HG02763 (cell line): ENCODE measurements at regions not wholly inside any gene's neighbourhood (a gene's known extent, or its start where the extent isn't known, plus 50 kb on each side); places are given as distances from the start of the nearest gene placed in this dataset.
"Not testable (repeated sequence)": the region's sequence is repeated elsewhere in the genome, so short reads cannot be mapped to it uniquely, and the experiment has no call there.

ENCODE experiments used
- ATAC-seq: cut with Tn5 transposase; IDR thresholded peaks from one replicate; pipeline ENCODE4 v1.9.1; 2021; ENCODE audit warnings: mild to moderate bottlenecking, moderate library complexity; ENCODE audit not compliant: unreplicated experiment

DNA sequence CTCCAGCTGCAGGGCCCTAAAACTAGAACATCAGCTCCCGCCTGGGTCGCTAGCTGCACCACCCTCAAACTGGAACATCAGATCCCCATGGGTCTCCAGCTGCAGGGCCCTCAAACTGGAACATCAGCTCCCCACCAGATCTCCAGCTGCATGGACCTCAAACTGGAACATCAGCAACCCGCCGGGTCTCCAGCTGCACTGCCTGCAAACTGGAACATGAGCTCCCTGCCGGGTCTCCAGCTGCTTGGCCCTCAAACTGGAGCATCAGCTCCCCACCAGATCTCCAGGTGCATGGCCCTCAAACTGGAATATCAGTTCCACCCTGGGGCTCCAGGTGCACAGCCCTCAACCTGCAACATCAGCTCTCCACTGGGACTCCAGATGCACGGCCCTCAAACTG lies 82.7 kb downstream of the TFRC start:
- not testable (repeated sequence) for ATAC-seq

DNA sequence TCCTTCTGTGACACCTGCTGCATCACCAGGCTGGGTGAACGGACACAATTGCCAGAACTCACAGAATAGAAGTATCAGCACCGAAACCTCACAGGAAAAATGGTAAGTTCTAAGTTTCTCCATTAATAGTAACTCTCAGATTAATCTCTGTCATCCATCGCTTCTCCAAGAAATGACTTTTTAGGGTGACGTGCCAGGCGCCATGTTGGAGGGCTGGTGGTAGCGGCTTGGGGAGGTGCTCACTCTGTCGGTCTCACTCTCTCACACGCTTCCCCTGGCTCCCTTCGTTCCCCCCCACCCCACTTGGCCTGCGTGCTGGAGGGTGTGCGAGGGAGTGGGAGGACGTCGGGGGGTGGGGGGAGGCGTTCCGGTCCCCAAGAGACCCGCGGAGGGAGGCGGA lies 85.6 kb downstream of the TFRC start:
- ATAC-seq: not testable (repeated sequence)

DNA sequence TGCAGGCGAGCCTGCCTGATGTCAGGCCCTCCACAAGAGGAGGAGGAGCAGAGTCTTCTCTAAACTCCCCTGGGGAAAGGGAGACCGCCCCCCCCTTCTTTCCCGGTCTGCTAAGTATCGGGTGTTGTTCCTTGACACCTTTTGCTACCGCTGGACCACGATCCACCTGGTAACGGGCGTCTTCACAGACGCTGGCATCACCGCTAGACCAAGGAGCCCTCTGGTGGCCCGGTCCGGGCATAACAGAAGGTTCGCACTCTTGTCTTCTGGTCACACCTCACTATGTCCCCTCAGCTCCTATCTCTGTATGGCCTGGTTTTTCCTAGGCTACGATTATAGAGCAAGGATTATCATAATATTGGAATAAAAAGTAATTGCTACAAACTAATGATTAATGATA lies 86.0 kb upstream of the TNK2 start:
- not testable (repeated sequence) for ATAC-seq

DNA sequence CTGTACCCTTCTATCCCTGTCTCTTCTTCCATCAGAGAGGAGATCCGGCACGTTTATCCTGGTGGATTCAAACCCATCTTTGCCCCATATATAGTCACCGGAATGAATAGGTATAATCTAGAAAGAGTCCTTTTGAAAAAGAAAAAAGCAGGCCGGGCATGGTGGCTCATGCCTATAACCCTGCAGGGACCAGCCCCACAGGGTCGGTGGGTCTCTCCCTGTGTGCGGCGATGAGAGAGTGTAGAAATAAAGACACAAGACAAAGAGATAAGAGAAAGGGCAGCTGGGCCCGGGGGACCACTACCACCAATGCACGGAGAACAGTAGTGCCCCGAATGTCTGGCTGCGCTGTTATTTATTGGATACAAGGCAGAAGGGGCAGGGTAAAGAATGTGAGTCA lies 85.3 kb upstream of the TNK2 start:
- ATAC-seq: not testable (repeated sequence)

DNA sequence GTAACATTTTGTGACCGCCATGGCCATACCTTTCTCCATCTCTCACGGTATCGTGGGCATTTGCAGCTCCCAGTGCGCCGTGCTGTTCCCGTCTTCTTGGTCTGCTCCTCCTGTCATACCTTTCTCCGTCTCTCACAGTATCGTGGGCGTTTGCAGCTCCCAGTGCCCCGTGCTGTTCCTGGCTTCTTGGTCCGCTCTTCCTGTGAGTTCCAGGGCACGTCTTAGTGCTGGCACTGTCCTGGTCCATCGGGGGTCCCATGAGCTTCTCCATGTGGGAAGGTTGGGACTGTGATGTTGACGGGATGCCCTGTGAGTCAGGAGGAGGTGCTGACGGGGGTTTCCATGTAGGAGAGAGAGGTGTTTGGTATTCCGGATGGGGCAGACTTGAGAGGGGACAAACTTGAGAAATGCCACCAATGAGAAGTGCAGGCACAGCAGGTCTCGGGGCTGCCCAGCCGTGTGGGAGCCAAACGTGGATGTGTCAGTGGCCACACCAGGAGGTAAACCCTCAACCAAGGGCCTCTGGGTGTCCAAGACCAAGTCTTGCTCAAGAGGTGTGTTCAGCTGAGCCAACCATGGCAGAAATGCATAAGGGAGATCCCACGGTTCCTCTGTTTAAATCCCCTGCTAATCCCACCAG lies 84.7 kb upstream of the TNK2 start:
- not testable (repeated sequence) for ATAC-seq

DNA sequence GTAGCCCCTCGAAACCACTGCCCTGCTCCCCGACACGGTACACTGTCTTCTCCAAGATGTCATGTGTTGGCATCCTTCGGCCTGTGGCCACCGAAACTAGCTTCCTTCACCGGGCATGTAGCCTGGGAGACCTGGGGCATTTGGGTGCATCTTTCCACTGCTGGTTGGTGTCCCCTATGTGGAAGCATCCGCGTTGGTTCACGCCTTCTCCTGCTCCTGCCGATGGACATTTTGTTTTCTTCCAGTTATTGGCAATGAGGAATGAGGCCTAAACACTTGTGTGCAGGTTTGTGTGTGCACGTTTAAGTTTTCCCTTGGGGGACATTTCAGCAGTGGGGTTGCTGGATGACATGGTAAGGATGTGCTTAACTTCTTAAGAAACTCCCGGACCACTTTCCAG lies 83.6 kb upstream of the TNK2 start:
- not testable (repeated sequence) for ATAC-seq

DNA sequence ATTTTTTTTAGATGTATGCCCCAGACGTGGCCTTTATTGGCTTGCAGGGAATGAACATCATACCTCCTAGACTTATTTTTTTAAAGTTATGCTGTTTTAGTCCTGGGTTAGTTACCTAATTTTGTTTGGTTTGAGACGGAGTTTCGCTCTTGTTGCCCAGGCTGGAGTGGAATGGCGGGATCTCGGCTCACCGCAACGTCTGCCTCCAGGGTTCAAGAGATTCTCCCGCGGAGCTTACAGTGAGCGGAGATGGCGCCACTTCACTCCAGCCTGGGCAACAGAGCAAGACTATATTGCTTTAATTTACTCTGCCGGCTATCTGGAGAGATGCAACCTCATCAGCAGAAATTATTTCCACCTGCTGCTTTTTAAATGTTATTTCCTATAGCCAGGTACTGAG lies 82.9 kb upstream of the TNK2 start:
- not testable (repeated sequence) for ATAC-seq

DNA sequence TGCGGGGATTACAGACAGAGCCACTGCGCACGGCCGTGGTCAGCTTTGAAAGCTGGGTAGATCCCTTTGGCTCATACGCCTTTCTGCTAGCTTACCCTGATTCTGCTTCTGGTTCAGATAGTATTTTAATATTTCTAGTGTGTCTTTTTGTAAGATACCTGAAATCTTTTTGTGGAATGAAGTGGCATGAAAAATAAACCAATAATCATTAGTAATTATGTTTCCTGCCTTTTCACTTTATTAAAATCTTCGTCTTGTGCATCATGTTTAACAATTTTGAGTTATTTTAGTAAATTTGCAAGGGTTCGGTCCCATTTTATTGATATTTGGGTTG lies 82.5 kb upstream of the TNK2 start:
- not testable (repeated sequence) for ATAC-seq

DNA sequence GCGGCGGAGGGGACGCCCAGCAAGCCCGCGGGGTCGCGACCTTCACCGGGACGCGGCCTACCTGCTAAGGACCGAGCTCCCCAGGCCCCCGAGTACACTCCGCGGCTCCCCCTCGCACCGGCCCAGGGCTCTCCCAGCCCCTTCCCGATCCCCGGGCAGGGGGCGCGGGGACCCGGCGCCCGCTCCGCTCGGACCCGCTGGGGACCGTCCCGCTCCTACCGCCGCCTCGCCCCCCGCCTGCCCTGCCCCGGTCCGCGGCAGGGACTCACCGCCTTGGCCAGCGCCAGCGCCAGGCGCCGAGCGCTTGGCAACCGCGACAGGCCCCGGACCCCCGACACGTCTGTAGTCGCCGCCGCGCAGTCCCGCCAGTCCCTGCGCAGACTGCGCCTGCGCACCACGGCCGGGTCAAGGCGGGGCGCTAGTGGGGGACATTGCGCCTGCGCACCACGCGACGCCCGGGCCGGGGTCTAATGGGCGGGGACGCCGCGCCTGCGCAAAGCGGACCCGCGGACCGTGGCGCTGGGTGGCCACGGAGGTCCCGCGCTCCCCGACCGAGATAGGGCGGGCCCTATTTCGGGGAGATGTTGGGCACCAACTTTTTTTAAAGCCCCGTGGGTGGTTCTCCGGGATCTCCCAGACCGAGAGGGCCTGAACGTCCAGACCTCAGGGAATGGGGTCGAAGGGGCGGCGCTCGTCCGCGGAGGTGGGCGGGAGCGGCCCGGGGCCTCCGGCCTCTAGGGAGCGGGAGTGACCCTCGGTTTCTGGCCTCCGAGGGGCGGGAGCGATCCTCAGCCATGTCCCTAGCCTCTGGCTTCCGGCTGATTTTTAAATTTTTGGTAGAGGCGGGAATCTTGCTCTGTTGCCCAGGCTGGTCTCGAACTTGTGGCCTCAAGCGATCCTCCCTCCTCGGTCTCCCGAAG lies 81.8 kb upstream of the TNK2 start:
- peak; percentile 93 for ATAC-seq

DNA sequence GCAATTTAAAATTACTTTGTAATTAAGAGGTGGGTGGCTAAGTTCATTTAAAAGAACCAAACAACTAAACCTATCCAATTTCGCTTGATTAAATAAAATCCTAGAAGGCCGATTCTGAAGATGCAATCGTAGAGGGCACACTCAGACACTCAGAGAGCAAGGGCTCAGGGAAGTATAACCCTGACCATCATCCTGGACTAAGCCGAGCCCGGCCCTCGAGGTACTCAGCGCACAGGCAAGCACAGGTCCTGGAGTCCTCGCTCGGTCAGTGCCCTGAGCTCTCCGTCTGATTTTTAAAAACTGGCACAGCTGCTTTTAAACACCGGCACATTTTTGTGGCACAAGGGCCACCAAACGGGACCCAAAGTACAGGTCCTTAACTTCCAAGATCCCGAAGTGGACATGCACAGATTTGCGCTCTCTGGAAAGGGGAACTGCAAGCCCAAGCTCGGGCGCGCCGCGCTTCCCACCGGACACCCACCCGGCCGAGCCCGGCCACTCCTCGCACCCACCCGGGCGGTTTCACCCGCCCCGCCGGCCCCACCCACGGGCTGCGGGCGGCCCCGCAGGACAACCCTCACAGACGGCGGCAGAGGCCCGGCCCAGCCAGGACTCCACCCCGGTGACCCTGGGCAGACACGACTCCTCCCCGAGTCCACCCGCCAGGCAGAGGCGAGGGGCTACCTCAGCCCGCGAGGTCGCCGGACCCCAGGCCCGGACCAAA lies 81.0 kb upstream of the TNK2 start:
- ATAC-seq: peak; percentile 36

DNA sequence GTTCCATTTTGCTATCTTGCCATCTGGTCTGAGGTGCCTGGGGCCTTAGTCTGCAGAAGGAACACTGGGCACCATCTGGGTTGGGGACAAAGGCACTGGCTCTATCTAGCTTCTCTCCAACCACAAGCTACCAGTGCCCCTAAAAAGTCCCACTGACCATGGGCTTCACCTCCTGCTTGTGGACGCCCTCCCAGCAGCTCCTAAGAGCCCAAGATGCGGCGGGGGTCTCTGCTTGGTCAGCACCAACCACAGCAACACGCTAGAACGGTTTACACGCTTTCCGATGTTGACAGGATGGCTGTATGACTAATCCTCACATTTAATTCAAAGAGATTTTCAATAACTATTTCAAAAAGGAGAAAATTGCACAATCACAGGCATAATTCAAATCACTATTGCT lies 80.4 kb upstream of the TNK2 start:
- not testable (repeated sequence) for ATAC-seq

DNA sequence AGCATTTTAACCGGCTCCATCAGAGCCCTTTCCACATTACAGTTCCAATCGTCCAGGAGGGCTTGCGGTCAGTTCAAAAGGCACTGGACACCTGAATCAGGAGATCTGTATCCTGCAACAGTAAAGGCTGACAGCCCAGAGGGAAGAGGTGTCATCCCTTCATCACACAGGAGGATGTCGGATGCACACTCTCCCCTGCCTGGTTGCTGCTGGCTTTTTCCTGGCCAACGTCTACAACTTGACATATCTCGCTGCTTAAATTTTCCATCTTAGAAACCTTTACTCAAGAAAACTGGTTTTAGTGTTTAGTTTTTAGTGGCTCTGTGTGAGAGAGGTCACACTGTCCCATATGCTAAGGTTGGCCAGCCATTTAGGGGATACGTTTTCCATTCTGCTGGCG lies 78.7 kb upstream of the TNK2 start:
- not testable (repeated sequence) for ATAC-seq

DNA sequence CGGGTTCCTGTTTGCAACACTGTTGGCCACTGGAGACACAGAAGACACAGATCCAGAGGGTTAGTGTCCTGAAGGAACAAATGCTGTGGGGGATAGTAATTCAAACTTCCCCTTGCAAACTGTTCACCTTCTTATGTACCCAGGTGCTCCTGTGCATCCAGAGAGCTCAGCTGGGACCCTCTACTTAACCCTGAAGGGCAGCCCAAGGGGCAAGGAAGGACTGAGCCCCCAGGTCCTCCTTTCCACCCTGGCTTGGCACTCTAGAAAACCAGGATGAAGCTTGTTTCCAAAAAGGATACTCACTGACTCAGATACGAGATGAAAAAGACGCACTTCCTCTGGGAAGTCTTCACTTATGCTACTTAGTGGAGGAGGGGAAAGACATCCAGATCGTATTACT lies 78.2 kb upstream of the TNK2 start:
- ATAC-seq: not testable (repeated sequence)

DNA sequence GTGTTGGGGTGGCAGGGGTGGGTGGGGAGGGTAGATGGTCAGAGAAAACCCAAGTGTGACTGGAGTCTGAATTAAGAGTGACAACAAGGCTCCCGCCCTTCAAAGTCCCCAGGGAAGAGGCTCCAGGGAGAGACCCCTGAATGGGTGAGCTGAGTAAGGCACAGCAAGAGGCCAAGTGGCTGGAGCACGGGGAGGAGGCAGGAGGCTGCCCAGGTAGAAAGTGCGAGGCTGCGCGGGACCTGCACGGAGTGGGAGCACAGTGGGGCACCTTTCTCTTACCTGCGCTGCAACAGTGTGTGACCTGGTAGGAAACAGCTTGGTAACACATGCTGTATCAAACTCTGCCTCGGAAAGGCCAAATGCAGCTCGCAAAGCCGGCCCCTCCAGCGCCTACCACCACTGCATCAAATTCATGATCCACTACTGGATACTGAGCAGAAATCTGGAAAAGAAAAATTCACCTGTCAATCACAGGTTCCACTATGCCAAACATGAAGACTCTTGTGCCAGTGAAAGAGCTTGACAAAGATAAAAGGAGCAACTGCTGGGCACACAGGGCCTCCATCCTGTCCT lies 77.1 kb upstream of the TNK2 start:
- not testable (repeated sequence) for ATAC-seq

DNA sequence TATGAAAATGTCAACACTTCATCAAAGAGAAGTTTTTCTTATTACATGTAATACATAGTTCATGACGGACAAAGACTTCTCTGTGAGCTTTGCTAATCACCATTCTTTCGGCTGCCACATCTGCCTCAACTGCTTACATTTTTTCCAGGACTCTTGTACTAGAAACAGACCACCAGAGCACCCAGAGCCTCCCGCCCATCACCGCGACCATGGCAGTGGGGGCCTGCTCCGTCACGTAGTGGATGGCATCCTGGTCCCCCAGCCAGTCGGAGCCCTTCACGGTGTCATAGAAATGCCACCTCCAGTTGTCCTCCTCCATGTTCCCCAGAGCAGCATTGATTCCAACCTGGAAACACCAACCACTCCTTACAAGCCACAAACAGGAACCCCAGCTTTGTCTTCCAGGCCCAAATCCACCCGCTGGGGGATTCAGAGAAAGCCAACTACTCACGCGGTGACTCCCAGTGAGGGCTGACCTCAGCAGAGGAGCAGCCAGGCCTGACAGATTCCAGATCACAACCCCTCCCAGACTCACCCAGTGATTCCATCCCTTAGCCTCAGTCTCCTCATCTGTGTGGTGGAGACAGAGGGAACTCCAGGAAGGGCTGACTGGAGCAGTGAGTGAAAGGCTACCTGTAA lies 76.2 kb upstream of the TNK2 start:
- not testable (repeated sequence) for ATAC-seq

DNA sequence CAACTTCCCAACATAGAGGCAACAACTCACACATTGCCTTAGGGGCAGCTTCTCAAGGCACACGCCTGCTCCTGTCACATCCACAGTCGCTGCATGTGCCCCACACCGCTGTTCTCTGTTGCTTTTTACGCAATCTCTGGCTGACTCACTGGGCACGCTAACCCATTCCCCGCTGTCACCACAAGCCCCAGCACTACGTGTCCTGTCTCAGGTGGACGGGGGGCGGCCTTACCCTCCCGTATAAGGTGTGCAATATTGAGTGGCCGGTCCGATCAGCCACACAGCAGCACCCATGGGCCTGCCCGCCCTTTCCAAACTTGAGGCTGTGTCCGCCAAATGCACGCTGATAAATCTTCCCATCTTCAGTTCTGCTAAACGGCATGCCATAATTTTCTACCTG lies 75.5 kb upstream of the TNK2 start:
- ATAC-seq: not testable (repeated sequence)

DNA sequence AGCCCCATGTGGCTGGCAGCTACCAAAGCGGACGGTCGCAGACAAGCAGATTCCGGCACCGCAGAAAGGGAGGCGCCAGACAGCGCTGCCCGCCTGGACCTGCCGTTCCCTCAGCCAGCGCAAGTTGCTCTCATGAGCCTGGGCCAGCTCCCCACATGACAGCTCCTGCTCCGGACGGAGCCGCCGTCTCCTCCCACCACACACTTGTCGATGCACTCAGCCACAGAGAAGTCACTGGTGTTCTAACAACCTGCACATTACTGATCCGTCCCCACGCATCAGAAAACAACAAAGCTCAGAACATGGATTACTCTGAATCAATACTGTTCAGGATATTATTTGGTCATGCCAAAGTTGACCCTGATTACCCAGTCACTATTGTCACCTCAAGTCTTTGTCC lies 74.4 kb upstream of the TNK2 start:
- ATAC-seq: not testable (repeated sequence)

DNA sequence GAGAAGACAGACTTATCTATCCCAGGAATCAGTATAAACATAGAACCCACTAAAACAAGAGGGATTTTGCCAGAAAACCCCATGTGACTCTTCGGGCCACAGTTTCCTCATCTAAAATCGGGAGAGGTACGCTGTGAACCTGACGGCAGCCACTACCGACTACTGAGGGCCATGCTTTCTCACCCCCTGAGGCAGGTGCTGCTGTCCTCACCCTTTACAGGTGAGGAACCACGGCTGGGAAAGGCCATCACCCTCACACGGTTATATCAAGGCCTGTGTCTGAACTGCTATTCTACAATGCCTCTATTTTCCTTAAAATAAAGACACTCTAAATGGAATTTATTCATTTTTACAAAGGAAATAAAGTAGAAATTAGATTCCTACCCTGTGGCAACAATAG lies 73.4 kb upstream of the TNK2 start:
- not testable (repeated sequence) for ATAC-seq

DNA sequence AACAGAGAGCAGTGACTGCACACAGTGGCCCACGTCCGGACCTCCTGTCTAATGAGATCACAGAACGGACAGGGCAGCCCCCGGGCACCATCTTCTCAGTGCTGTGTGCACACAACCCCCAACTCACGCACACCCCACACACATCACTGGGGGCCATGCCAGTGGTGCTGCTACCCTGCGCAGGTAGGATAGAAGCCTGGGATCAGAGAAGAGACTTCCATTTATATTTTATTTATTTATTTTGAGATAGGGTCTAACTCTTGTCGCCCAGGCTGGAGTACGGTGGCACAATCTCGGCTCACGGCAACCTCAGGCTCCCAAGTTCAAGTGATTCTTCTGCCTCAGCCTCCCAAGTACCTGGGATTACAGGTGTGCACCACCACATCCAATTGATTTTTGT lies 71.5 kb upstream of the TNK2 start:
- ATAC-seq: not testable (repeated sequence)

DNA sequence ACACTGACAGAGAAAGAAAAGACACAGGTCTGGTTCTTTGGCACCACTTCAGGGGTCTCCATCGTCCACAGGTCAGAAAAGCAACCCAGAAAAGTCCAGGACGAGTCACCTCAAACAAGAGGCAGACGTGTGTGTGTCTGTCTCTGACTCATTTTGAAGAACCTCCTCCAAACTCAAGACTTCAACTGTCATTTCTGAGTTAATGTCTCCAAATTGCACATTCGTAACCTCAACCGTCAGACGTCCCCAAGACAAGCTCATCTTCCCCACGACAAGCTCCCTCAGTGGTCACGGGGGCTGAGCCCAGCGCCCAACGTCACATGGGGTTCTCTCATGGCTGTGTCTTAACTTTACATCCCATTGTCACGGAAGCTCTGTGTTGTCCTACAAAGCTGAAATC lies 70.2 kb upstream of the TNK2 start:
- not testable (repeated sequence) for ATAC-seq

DNA sequence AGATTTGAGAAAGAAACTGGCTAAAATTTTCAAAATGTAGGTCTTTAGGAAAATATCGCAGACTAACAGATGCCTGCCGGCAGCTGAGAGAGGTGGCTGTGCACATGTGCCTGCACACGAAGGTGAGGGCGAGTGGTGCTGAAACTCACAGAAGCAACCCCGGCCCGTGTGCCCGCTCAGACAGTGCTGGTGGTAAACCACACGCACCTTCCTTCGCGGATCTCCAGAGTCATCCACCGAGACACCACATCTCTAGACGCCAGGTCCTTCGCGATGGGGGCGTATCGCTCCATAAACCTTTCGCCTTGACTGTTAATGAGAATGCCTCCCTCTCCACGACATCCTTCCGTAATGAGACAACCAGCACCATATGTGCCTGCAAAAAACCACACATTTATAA lies 68.5 kb upstream of the TNK2 start:
- not testable (repeated sequence) for ATAC-seq
